ENCODE measurements at regions not wholly inside any gene's neighbourhood (a gene's known extent, or its start where the extent isn't known, plus 50 kb on each side); places are given as distances from the start of the nearest gene placed in this dataset.

DNA sequence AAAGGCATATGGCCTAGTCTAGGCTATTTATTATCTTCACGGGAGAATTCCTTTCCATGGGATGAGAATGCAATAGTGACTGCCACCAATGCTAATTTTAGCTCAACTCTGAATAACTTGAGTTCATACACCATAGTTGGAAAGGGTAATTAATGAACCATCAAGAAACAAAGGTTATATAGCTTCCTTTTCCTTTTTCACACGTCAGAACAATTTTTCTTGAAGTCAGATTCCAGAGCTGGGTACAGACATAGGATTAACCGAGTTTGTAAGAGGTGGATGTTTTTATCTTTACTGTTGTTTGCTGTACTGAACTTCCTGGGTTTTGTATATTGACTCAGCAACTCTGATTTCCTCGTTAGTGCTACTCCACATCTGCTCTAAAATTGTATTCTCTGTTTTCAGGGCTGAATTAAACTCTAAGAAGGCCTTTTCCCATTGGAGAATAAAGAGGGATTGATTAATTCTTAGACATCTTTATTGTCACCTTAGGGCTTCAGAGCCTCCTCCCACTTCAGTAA, 262.0 kb downstream of the NUF2 start:
- no peaks in the 10 kb centered on the region for H3K9me1 ChIP-seq (replicated peaks; ENCODE audit: control insufficient read depth, extremely low read depth, insufficient read depth, low read length)
- no peaks in the 10 kb centered on the region for H3K9me3 ChIP-seq (replicated peaks; ENCODE audit: control insufficient read depth, insufficient read depth, low read length)
- BruUV-seq (replicated peaks), result no TSS peak
- FAIRE-seq (no peak), DNase-seq (ENCODE audit: low read depth, low spot score) (no peak)
- H3K27ac ChIP-seq (ENCODE audit: insufficient read depth, low read depth, low read length), result no peak overlapping the region
- TF ChIP-seq GATA2 (IDR thresholded peaks at IDR 0.05; ENCODE audit: insufficient read depth, insufficient read length, low read depth, low read length) (no peak), POLR2AphosphoS5 (IDR thresholded peaks at IDR 0.05; ENCODE audit: insufficient read depth, low read depth, low read length) (no peak), POLR2A (IDR thresholded peaks at IDR 0.05; ENCODE audit: low read depth, low read length) (no peak), JUN (IDR thresholded peaks at IDR 0.05; ENCODE audit: borderline replicate concordance, insufficient read depth, insufficient read length, low read depth) (no peak), MYC (IDR thresholded peaks at IDR 0.05; ENCODE audit: low read depth, low read length) (no peak)
- TF ChIP-seq, protein P1, sequence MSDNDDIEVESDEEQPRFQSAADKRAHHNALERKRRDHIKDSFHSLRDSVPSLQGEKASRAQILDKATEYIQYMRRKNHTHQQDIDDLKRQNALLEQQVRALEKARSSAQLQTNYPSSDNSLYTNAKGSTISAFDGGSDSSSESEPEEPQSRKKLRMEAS (IDR thresholded peaks at IDR 0.05; ENCODE audit: insufficient read depth, insufficient read length), result no peak
- TF ChIP-seq, protein P2, sequence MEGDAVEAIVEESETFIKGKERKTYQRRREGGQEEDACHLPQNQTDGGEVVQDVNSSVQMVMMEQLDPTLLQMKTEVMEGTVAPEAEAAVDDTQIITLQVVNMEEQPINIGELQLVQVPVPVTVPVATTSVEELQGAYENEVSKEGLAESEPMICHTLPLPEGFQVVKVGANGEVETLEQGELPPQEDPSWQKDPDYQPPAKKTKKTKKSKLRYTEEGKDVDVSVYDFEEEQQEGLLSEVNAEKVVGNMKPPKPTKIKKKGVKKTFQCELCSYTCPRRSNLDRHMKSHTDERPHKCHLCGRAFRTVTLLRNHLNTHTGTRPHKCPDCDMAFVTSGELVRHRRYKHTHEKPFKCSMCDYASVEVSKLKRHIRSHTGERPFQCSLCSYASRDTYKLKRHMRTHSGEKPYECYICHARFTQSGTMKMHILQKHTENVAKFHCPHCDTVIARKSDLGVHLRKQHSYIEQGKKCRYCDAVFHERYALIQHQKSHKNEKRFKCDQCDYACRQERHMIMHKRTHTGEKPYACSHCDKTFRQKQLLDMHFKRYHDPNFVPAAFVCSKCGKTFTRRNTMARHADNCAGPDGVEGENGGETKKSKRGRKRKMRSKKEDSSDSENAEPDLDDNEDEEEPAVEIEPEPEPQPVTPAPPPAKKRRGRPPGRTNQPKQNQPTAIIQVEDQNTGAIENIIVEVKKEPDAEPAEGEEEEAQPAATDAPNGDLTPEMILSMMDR (IDR thresholded peaks at IDR 0.05; ENCODE audit: extremely low read depth in 1 of 2, insufficient read depth in 1 of 2, low read depth in 1 of 2, low read length in 2 of 2), result no peak
- no peaks in the 10 kb centered on the region for H3K4me1 ChIP-seq (ENCODE audit: control insufficient read depth, extremely low read depth, insufficient read depth, low read length)
- ChIA-PET POLR2A (no interaction called here), CTCF (no interaction called here)
- dilution Hi-C loops (cut with MboI; ENCODE audit: extremely low pct_ligation_motif_present, low sequenced_read_pairs), result no loop called here
- intact Hi-C loops (cut with micrococcal nuclease), result no loop called here
- no peaks in the 10 kb centered on the region for H3K36me3 ChIP-seq (ENCODE audit: control insufficient read depth in 2 of 2, extremely low read depth in 1 of 2, insufficient read depth in 2 of 2, low read length in 2 of 2)
- no peaks in the 10 kb centered on the region for H4K20me1 ChIP-seq (replicated peaks; ENCODE audit: control insufficient read depth, extremely low read depth, insufficient read depth, low read length)
- no peaks in the 10 kb centered on the region for H3K27me3 ChIP-seq (ENCODE audit: control insufficient read depth in 2 of 2, insufficient read depth in 2 of 2, low read length in 2 of 2)
- H3K79me2 ChIP-seq (ENCODE audit: control insufficient read depth, insufficient read depth, low read length), result no peaks in the 10 kb centered on the region
- no peak overlapping the region for H3K4me2 ChIP-seq (ENCODE audit: insufficient read depth, low read length)
- H3K4me3 ChIP-seq (replicated peaks in 1 of 3; ENCODE audit: insufficient read depth in 1 of 3, low read depth in 1 of 3, low read length in 3 of 3), result no peak overlapping the region
- no peak overlapping the region for H2AFZ ChIP-seq (ENCODE audit: low read depth, low read length)
- no peak overlapping the region for H3K9ac ChIP-seq (replicated peaks; ENCODE audit: extremely low read depth, insufficient read depth, low read length)
